ENCODE measurements at regions not wholly inside any gene's neighbourhood (a gene's known extent, or its start where the extent isn't known, plus 50 kb on each side); places are given as distances from the start of the nearest gene placed in this dataset.
"Not testable (repeated sequence)": the region's sequence is repeated elsewhere in the genome, so short reads cannot be mapped to it uniquely, and the experiment has no call there.

DNA sequence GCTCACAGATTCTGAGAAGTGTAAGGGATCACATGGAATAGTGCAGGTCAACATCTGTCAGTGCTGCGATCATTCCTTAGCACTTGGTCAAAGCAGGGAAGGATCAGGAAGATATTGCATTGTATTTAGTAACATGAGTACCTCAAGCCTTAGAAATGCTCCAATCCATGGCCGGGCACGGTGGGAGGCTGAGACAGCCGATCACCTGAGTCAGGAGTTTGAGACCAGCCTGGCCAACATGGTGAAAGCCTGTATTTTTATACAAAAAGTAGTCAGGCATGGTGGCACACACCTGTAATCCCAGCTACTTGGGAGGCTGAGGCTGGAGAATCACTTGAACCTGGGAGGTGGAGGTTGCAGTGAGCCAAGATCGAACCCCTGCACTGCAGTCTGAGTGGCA is 112.5 kb downstream of the CRYBB2 start:
- H3K4me2 ChIP-seq (ENCODE audit: low read length); H2AFZ ChIP-seq (ENCODE audit: low read depth, low read length, poor library complexity, severe bottlenecking); CTCF ChIA-PET; H3K27me3 ChIP-seq (ENCODE audit: insufficient read depth, low read length); RAD21 ChIA-PET (ENCODE audit: low non-redundant PET in 1 of 2, low total read pairs in 2 of 2, uncharacterized antibody in 2 of 2, unreplicated experiment in 2 of 2); POLR2A ChIA-PET; DNase-seq (ENCODE audit: low read depth, low spot score); H3K9me2 ChIP-seq (ENCODE audit: insufficient read depth); H3K27ac ChIP-seq (ENCODE audit: low read depth, low read length); H3K4me3 ChIP-seq (replicated peaks in 1 of 2; ENCODE audit: low read depth in 1 of 2, low read length in 2 of 2); ATAC-seq; H3K4me1 ChIP-seq (ENCODE audit: control insufficient read depth in 1 of 2, insufficient read depth in 2 of 2, low read length in 2 of 2); H3K9ac ChIP-seq (ENCODE audit: low read length); H3K36me3 ChIP-seq (ENCODE audit: control insufficient read depth in 1 of 2, insufficient read depth in 2 of 2, low read length in 2 of 2); H3K79me2 ChIP-seq (ENCODE audit: insufficient read depth, low read length); BruUV-seq (replicated peaks); H4K20me1 ChIP-seq (ENCODE audit: insufficient read depth); H3K9me3 ChIP-seq (ENCODE audit: control insufficient read depth in 1 of 2, insufficient read depth in 1 of 2, low read depth in 1 of 2, low read length in 2 of 2): not testable (repeated sequence)
- intact Hi-C loops (cut with micrococcal nuclease): loop anchor here (2.0 to 10.0 kb wide), 2 partner anchors 127 to 251 kb away; no protein-coding TSS in a partner anchor

DNA sequence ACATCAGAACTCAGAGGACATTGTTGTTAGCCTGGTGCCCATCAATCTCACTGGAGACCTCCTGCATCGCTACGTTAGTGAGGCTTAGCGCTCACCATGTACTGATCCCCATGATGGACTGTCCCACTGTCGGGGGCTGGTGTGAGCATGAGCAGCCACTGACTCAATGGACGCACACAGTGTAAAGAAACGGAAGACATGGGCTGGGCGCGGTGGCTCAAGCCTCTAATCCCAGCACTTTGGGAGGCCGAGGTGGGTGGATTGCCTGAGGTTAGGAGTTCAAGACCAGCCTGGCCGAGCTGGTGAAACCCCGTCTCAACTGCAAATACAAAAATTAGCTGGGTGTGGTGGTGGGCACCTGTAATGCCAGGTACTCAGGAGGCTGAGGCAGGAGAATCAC is 112.9 kb downstream of the CRYBB2 start:
- no peaks in the 10 kb centered on the region for H3K4me1 ChIP-seq (ENCODE audit: control insufficient read depth in 1 of 2, insufficient read depth in 2 of 2, low read length in 2 of 2)
- CTCF ChIA-PET: no interaction called here
- POLR2A ChIA-PET: no interaction called here
- RAD21 ChIA-PET (ENCODE audit: low non-redundant PET in 1 of 2, low total read pairs in 2 of 2, uncharacterized antibody in 2 of 2, unreplicated experiment in 2 of 2): no interaction called here
- H3K36me3 ChIP-seq (ENCODE audit: control insufficient read depth in 1 of 2, insufficient read depth in 2 of 2, low read length in 2 of 2): no peaks in the 10 kb centered on the region
- no peak for ATAC-seq
- no peaks in the 10 kb centered on the region for H3K27me3 ChIP-seq (ENCODE audit: insufficient read depth, low read length)
- no TSS peak for BruUV-seq (replicated peaks)
- no peak overlapping the region for H3K4me3 ChIP-seq (replicated peaks in 1 of 2; ENCODE audit: low read depth in 1 of 2, low read length in 2 of 2)
- H3K79me2 ChIP-seq (ENCODE audit: insufficient read depth, low read length): no peaks in the 10 kb centered on the region
- intact Hi-C loops (cut with micrococcal nuclease): loop anchor here (2.0 to 10.0 kb wide), 2 partner anchors 128 to 252 kb away; no protein-coding TSS in a partner anchor
- no peaks in the 10 kb centered on the region for H3K9me2 ChIP-seq (ENCODE audit: insufficient read depth)
- H2AFZ ChIP-seq (ENCODE audit: low read depth, low read length, poor library complexity, severe bottlenecking): no peak overlapping the region
- no peak overlapping the region for H3K9ac ChIP-seq (ENCODE audit: low read length)
- no peak overlapping the region for H3K27ac ChIP-seq (ENCODE audit: low read depth, low read length)
- TF ChIP-seq TCF7L2 (IDR thresholded peaks at IDR 0.05; ENCODE audit: borderline replicate concordance, extremely low read depth, insufficient read depth, insufficient read length) (no peak), EZH2 (IDR thresholded peaks at IDR 0.05) (no peak), SIN3A (IDR thresholded peaks at IDR 0.05; ENCODE audit: low read depth) (no peak), ZFX (IDR thresholded peaks at IDR 0.05) (no peak), ZNF274 (IDR thresholded peaks at IDR 0.05; ENCODE audit: low read depth, low read length) (no peak), SRF (IDR thresholded peaks at IDR 0.05; ENCODE audit: low read depth) (no peak), CEBPB (IDR thresholded peaks at IDR 0.05; ENCODE audit: low read depth) (no peak), EZH2phosphoT487 (IDR thresholded peaks at IDR 0.05; ENCODE audit: borderline replicate concordance) (no peak), EGR1 (IDR thresholded peaks at IDR 0.05; ENCODE audit: low read depth) (no peak), SP1 (IDR thresholded peaks at IDR 0.05; ENCODE audit: low read depth) (no peak)
- no peaks in the 10 kb centered on the region for H3K9me3 ChIP-seq (ENCODE audit: control insufficient read depth in 1 of 2, insufficient read depth in 1 of 2, low read depth in 1 of 2, low read length in 2 of 2)
- H3K4me2 ChIP-seq (ENCODE audit: low read length): no peak overlapping the region
- DNase-seq (ENCODE audit: low read depth, low spot score): no peak
- H4K20me1 ChIP-seq (ENCODE audit: insufficient read depth): no peaks in the 10 kb centered on the region
